GM12864 (cell line): ENCODE measurements at regions not wholly inside any gene's neighbourhood (a gene's known extent, or its start where the extent isn't known, plus 50 kb on each side); places are given as distances from the start of the nearest gene placed in this dataset.
"Not testable (repeated sequence)": the region's sequence is repeated elsewhere in the genome, so short reads cannot be mapped to it uniquely, and the experiment has no call there.

Source experiments
- DNase-seq: peaks from one replicate; pipeline ENCODE4 v3.0.0-alpha.2; 2011; ENCODE audit warnings: low read depth
- H3K4me3 ChIP-seq: 2 replicates; pipeline ENCODE4 v1.5.1; 2011; ENCODE audit warnings: mild to moderate bottlenecking, low read depth, low read length, control low read depth
- TF ChIP-seq, protein P1 (sequence below): IDR thresholded peaks from 2 replicates; pipeline ENCODE4 v1.5.1; 2011; ENCODE audit warnings: low read depth, mild to moderate bottlenecking, moderate library complexity, low read length, control low read depth, inconsistent platforms; ENCODE audit errors: missing control alignments

DNA sequence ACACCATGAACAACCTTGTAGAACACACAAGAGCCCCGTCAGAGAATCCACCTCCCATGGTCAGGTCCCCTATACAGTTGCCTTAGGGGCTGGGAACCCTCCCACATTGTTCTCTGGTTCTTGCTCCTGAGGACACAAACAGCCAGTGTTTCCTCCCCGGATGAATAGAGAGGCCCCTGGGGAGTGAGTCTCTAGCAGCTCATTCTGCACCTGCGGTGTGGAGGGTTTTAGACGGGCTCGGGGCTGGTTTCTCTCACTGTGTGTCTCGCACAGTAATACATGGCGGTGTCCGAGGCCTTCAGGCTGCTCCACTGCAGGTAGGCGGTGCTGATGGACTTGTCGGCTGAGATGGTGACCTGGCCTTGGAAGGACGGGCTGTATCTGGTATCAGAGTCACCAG lies 1052.1 kb downstream of the TMEM121 start:
- DNase-seq, result no peak
- no peak overlapping the region for H3K4me3 ChIP-seq
- TF ChIP-seq, protein P1, sequence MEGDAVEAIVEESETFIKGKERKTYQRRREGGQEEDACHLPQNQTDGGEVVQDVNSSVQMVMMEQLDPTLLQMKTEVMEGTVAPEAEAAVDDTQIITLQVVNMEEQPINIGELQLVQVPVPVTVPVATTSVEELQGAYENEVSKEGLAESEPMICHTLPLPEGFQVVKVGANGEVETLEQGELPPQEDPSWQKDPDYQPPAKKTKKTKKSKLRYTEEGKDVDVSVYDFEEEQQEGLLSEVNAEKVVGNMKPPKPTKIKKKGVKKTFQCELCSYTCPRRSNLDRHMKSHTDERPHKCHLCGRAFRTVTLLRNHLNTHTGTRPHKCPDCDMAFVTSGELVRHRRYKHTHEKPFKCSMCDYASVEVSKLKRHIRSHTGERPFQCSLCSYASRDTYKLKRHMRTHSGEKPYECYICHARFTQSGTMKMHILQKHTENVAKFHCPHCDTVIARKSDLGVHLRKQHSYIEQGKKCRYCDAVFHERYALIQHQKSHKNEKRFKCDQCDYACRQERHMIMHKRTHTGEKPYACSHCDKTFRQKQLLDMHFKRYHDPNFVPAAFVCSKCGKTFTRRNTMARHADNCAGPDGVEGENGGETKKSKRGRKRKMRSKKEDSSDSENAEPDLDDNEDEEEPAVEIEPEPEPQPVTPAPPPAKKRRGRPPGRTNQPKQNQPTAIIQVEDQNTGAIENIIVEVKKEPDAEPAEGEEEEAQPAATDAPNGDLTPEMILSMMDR, result no peak

DNA sequence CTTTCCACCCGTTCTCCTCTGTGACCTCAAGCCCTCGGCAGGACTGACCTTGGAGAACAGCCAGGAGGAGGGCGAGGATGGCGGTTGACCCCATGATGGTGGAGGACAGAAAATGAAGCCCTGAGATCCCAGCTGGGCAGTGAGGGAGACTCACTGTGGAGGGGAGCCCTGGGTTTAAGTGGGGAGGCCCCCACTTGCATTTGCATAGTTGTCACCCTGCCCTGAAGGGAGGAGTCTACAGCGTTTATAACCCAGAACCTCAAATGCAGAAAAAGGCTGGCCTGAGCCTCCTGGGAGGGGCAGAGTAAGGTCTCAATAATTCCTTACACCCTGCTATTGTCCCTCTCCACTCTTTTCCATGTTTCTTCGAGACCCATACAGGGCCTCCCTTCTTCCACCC lies 1052.7 kb downstream of the TMEM121 start:
- DNase-seq, result no peak
- H3K4me3 ChIP-seq, result no peak overlapping the region
- TF ChIP-seq, protein P1, result no peak

DNA sequence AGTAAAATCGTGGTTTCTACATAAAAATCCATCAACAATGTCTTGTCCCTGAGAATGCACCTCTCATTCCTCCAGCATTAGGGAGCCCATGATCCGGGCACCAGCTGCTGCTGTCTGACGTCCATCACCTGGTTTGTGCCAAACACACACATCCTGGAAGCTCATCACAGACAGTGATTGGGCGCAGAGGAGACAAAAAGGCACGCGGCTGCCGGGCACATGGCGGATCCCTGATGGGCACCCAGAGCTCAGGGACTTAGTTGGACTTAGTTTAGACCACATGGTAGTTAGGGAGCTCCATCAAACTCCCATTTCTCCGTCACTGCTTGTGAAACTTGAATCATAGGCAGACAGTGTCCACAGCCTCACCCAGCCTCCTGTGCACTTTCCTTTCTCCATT lies 1059.3 kb downstream of the TMEM121 start:
- no peak for DNase-seq
- no peak overlapping the region for H3K4me3 ChIP-seq
- TF ChIP-seq, protein P1, result no peak

DNA sequence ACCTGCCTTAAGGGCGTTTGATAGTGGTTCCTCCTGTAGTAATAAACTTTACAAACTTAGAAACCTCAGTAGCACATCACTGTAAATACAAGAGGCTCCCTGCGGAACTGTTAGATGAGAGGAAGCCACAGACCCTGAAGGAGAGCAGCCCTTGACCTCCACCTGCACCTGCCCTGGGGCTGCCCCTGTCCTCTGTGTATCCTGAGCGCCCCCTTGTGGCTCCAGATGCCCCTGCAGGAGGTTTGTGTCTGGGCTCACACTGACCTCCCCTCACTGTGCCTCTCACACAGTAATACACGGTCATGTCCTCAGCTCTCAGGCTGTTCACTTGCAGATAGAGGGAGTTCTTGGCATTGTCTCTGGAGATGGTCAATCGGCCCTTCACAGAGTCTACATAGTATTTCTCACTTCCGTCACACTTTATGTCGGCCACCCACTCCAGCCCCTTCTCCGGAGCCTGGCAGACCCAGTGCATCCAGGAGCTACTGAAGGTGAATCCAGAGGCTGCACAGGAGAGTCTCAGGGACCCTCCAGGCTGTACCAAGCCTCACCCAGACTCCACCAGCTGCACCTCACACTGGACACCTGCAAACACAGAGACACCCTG lies 1059.8 kb downstream of the TMEM121 start:
- no peak for DNase-seq
- no peak overlapping the region for H3K4me3 ChIP-seq
- TF ChIP-seq, protein P1, result peak; percentile 91

DNA sequence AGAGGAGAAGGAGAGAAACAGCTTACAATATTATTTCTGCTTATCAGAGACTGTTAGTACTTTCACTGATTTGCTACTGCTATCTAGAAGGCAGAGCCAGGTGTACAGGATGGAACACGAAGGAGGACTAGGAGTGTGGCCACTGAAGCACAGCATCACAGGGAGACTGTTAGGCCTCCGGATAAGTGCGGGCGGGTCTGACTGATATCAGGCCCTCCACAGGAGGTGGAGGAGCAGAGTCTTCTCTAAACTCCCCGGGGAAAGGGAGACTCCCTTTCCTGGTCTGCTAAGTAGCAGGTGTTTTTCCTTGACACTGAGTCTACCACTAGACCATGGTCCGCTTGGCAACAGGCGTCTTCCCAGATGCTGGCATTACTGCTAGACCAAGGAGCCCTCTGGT lies 1065.2 kb downstream of the TMEM121 start:
- DNase-seq, H3K4me3 ChIP-seq: not testable (repeated sequence)

DNA sequence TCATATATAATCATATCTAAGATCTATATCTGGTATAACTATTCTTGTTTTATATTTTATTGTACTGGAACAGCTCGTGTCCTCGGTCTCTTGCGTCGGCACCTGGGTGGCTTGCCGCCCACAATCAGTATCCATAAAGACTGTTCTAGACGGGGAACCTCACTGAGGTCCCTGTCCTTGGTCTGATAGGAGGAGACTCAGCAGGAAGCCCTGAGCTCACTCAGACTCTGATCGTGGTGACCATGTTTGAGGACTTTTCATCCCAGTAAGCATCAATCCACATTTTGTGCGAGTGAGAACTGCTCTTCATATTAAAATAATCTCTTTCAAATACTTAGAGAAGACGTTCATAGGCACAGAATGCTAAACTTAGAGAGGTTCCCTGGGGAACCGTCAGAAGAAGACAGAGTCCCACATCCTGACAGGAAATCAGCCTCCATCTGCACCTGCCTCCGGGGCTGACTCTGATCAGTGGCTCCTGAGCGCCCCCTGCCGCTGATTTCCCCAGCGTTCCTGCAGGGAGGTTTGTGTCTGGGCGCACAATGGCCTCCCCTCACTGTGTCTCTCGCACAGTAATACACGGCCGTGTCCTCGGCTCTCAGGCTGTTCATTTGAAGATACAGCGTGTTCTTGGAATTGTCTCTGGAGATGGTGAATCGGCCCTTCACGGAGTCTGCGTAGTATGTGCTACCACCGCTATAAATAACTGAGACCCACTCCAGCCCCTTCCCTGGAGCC lies 1065.9 kb downstream of the TMEM121 start:
- H3K4me3 ChIP-seq, DNase-seq: not testable (repeated sequence)
- TF ChIP-seq, protein P1, result peak; percentile 52

DNA sequence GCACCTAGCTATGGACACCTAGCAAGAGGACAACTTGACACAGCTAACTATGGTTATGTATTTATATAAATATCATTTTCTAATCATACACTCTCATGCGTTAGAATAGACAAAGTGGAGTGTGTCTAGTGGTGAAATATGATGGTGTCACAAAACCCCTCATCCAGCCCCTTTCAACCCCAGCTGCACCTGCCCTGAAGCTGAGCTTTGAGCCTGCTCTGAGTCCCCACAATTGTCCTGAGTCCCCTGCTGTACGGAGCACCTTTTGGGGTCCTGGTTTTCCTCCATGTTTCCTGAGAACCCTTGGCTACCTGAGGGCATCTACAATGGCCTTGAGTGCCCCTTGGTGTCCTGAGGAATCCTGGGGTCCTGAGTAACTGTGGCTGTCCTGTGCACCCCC lies 1072.8 kb downstream of the TMEM121 start:
- no peak for DNase-seq
- no peak overlapping the region for H3K4me3 ChIP-seq
- TF ChIP-seq, protein P1, result no peak
